GM23338 (cell line): ENCODE measurements at regions not wholly inside any gene's neighbourhood (a gene's known extent, or its start where the extent isn't known, plus 50 kb on each side); places are given as distances from the start of the nearest gene placed in this dataset.

ENCODE experiments used
- ATAC-seq: fragments of 200-7000 bp; cut with Tn5 transposase; 3 replicates; pipeline ENCODE4 v1.9.1; 2020
- DNase-seq: peaks from one replicate; pipeline ENCODE4 v3.0.0-alpha.2; 2015; ENCODE audit warnings: low spot score
- H2AFZ ChIP-seq: fragments of 200-600 bp; sonication (generic); 2 replicates; pipeline ENCODE4 v1.8.0; 2016; ENCODE audit warnings: antibody characterized with exemption, mild to moderate bottlenecking, moderate library complexity
- H3F3A ChIP-seq: fragments of 200-600 bp; sonication (generic); replicated peaks from 2 replicates; pipeline ENCODE4 v1.8.0; 2017; ENCODE audit warnings: antibody characterized with exemption, mixed run types, low read depth
- H3K27ac ChIP-seq: fragments of 200-600 bp; sonication (generic); 2 replicates; pipeline ENCODE4 v1.6.1; 2016; ENCODE audit warnings: low read depth
- H3K27me3 ChIP-seq: fragments of 200-600 bp; sonication (generic); 2 replicates; pipeline ENCODE4 v1.8.0; 2016; ENCODE audit warnings: mild to moderate bottlenecking, mixed run types, moderate library complexity; ENCODE audit not compliant: insufficient read depth
- H3K36me3 ChIP-seq: fragments of 200-600 bp; sonication (generic); 2 replicates; pipeline ENCODE4 v1.8.0; 2016; ENCODE audit warnings: mild to moderate bottlenecking; ENCODE audit not compliant: insufficient read depth
- H3K4me1 ChIP-seq: fragments of 200-600 bp; sonication (generic); 2 replicates; pipeline ENCODE4 v1.8.0; 2016; ENCODE audit warnings: mild to moderate bottlenecking, moderate library complexity; ENCODE audit not compliant: insufficient read depth
- H3K4me2 ChIP-seq: fragments of 200-600 bp; sonication (generic); 2 replicates; pipeline ENCODE4 v1.7.1; 2017; ENCODE audit warnings: mixed run types
- H3K4me3 ChIP-seq: fragments of 200-600 bp; sonication (generic); 2 replicates; pipeline ENCODE4 v1.6.1; 2016; ENCODE audit warnings: mixed run types
- H3K79me2 ChIP-seq: fragments of 200-600 bp; sonication (generic); replicated peaks from 2 replicates; pipeline ENCODE4 v1.8.0; 2017; ENCODE audit warnings: mild to moderate bottlenecking; ENCODE audit not compliant: insufficient read depth
- H3K9me2 ChIP-seq: fragments of 200-600 bp; sonication (generic); 2 replicates; pipeline ENCODE4 v1.8.0; 2017; ENCODE audit not compliant: insufficient read depth
- H4K20me1 ChIP-seq: fragments of 200-600 bp; sonication (generic); replicated peaks from 2 replicates; pipeline ENCODE4 v1.8.0; 2017; ENCODE audit warnings: mild to moderate bottlenecking; ENCODE audit not compliant: insufficient read depth
- H3K27ac Mint-ChIP-seq: 2 replicates; pipeline ENCODE4 v1.8.0; 2020; ENCODE audit warnings: inconsistent platforms, mild to moderate bottlenecking, moderate library complexity, mixed read lengths
- H3K27me3 Mint-ChIP-seq: 3 replicates; pipeline ENCODE4 v1.8.0; 2022; ENCODE audit warnings: low read depth, mild to moderate bottlenecking, moderate library complexity, mixed read lengths, inconsistent platforms; ENCODE audit not compliant: insufficient read depth, poor library complexity
- H3K36me3 Mint-ChIP-seq: 3 replicates; pipeline ENCODE4 v1.8.0; 2021; ENCODE audit warnings: low read depth, mild to moderate bottlenecking, inconsistent platforms, moderate library complexity, mixed read lengths
- H3K4me1 Mint-ChIP-seq: 3 replicates; pipeline ENCODE4 v1.8.0; 2020; ENCODE audit warnings: mild to moderate bottlenecking, inconsistent platforms, mixed read lengths
- H3K4me3 Mint-ChIP-seq: 3 replicates; pipeline ENCODE4 v1.8.0; 2021; ENCODE audit warnings: moderate library complexity, mild to moderate bottlenecking, inconsistent platforms, mixed read lengths
- H3K9me3 Mint-ChIP-seq: 3 replicates; pipeline ENCODE4 v1.8.0; 2020; ENCODE audit warnings: moderate library complexity, mild to moderate bottlenecking, inconsistent platforms, mixed read lengths
- CREB1 ChIP-seq: fragments of 250-450 bp; sonication (Bioruptor Pico); IDR thresholded peaks from 2 replicates; pipeline ENCODE4 v1.5.0; 2020; ENCODE audit warnings: low read depth, mild to moderate bottlenecking, moderate library complexity
- ETS1 ChIP-seq: IDR thresholded peaks from 2 replicates; pipeline ENCODE4 v1.6.1; 2016; ENCODE audit warnings: antibody characterized with exemption
- EZH2 ChIP-seq: fragments of 200-600 bp; sonication (generic); IDR thresholded peaks from one replicate; pipeline ENCODE4 v1.8.0; 2017; ENCODE audit warnings: antibody characterized with exemption, mild to moderate bottlenecking, low read depth; ENCODE audit not compliant: unreplicated experiment
- EZH2phosphoT487 ChIP-seq: fragments of 200-600 bp; sonication (generic); IDR thresholded peaks from one replicate; pipeline ENCODE4 v1.8.1; 2018; ENCODE audit warnings: antibody characterized with exemption; ENCODE audit not compliant: unreplicated experiment
- NANOG ChIP-seq: IDR thresholded peaks from 2 replicates; pipeline ENCODE4 v1.6.1; 2016; ENCODE audit warnings: antibody characterized with exemption, borderline replicate concordance
- POLR2AphosphoS5 ChIP-seq: IDR thresholded peaks from 2 replicates; pipeline ENCODE4 v1.6.1; 2016; ENCODE audit warnings: antibody characterized with exemption, low read depth
- REST ChIP-seq: IDR thresholded peaks from one replicate; pipeline ENCODE4 v1.6.1; 2018; ENCODE audit warnings: antibody characterized with exemption; ENCODE audit not compliant: unreplicated experiment
- STAT1 ChIP-seq: IDR thresholded peaks from one replicate; pipeline ENCODE4 v1.6.1; 2016; ENCODE audit warnings: antibody characterized with exemption; ENCODE audit not compliant: unreplicated experiment
- ZNF331 ChIP-seq: fragments of 250-450 bp; sonication (Bioruptor Pico); IDR thresholded peaks from 2 replicates; pipeline ENCODE4 v1.5.0; 2020; ENCODE audit warnings: low read depth, mild to moderate bottlenecking, moderate library complexity

DNA sequence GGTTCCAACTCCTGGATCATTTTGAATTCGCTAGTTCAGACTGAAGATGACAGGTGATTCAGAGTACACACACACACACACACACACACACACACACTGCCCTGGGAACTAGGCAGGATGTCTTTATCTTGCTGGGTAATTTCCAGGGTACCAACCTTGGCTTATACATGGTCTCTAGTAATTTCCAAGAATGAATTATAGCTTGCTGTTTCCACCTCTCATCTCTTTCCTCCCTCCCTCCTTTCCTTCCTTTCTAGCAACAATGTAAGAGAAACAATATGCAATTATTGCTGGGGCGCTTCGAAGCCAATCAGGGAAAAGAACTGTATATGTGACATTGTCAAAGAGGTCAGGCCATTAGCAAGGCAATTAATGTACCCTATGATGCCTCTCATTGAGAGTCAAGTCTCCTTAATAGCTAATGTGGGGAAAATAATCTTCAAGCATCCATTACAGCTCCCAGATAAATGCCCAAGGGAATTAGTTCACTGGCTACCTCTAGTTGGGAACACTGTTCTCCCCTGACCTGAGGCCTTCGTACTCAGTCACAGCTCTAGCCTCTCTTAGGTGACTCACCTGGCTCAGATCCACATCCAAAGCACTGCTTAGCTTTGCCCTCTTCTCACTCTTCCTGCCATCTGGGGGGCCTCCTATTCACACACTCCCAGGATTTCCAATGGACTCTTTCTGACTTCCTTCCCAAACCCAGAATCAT is 311.5 kb downstream of the PPP1R2C start:
- H3K27ac Mint-ChIP-seq = no peak overlapping the region
- no peak overlapping the region for H3K4me3 Mint-ChIP-seq
- ATAC-seq = no peak

GRCh38 chrX:42465821-42466220 is 312.1 kb downstream of the PPP1R2C start:
- H3K79me2 ChIP-seq = no peaks in the 10 kb centered on the region
- peaks cover 3% of the 10 kb centered on the region; the same call in 2 of the 3 replicates for H3K36me3 Mint-ChIP-seq
- no peak for TF ChIP-seq STAT1
- TF ChIP-seq NANOG = no peak
- TF ChIP-seq ZNF331 (CRISPR knock-in tag) = no peak
- no peak for TF ChIP-seq ETS1
- TF ChIP-seq CREB1 = no peak

More for the DNA sequence above, 311.5 kb downstream of the PPP1R2C start:
- no peaks in the 10 kb centered on the region for H3K9me2 ChIP-seq
- TF ChIP-seq EZH2 = no peak
- TF ChIP-seq CREB1 = no peak
- TF ChIP-seq POLR2AphosphoS5 = no peak
- TF ChIP-seq EZH2phosphoT487 = no peak
- no peak for TF ChIP-seq REST
- no peak for TF ChIP-seq ZNF331 (CRISPR knock-in tag)
- no peaks in the 10 kb centered on the region; the same call in 1 of the 2 replicates for H3K4me1 ChIP-seq
- H3K4me2 ChIP-seq = no peak overlapping the region
- no peak overlapping the region for H2AFZ ChIP-seq
- no peaks in the 10 kb centered on the region for H3K27me3 Mint-ChIP-seq
- no peaks in the 10 kb centered on the region for H3K4me1 Mint-ChIP-seq
- no peaks in the 10 kb centered on the region for H3K9me3 Mint-ChIP-seq
- no peaks in the 10 kb centered on the region for H3K27me3 ChIP-seq
- H3K36me3 ChIP-seq = no peaks in the 10 kb centered on the region
- H3K36me3 Mint-ChIP-seq = peaks cover 3% of the 10 kb centered on the region; the same call in 2 of the 3 replicates
- DNase-seq = no peak
- H3K79me2 ChIP-seq = no peaks in the 10 kb centered on the region
- H4K20me1 ChIP-seq = no peaks in the 10 kb centered on the region
- no peak overlapping the region for H3K4me3 ChIP-seq
- no peak overlapping the region for H3K27ac ChIP-seq
- H3F3A ChIP-seq = no peaks in the 10 kb centered on the region

More at GRCh38 chrX:42465821-42466220, 312.1 kb downstream of the PPP1R2C start:
- H3K9me2 ChIP-seq = no peaks in the 10 kb centered on the region
- H3K4me2 ChIP-seq = no peak overlapping the region
- DNase-seq (no peak), ATAC-seq (no peak)
- no peaks in the 10 kb centered on the region for H3K27me3 ChIP-seq
- no peak overlapping the region for H3K4me3 ChIP-seq
- no peaks in the 10 kb centered on the region for H4K20me1 ChIP-seq
- Mint-ChIP-seq H3K4me1 (no peaks in the 10 kb centered on the region), H3K4me3 (no peak overlapping the region), H3K9me3 (no peaks in the 10 kb centered on the region), H3K27me3 (no peaks in the 10 kb centered on the region), H3K27ac (no peak overlapping the region)
- no peaks in the 10 kb centered on the region; the same call in 1 of the 2 replicates for H3K4me1 ChIP-seq
- no peaks in the 10 kb centered on the region for H3F3A ChIP-seq
- no peak overlapping the region for H3K27ac ChIP-seq
- no peak overlapping the region for H2AFZ ChIP-seq
- no peaks in the 10 kb centered on the region for H3K36me3 ChIP-seq
